Keratinocyte (primary cell): ENCODE measurements at regions not wholly inside any gene's neighbourhood (a gene's known extent, or its start where the extent isn't known, plus 50 kb on each side); places are given as distances from the start of the nearest gene placed in this dataset.

Experiments
- EZH2 ChIP-seq: IDR thresholded peaks from one replicate; pipeline ENCODE4 v1.6.1; 2012; ENCODE audit warnings: inconsistent platforms, mild to moderate bottlenecking, low read length, moderate library complexity
- TF ChIP-seq, protein P1 (sequence below), 3 experiments: IDR thresholded peaks in 1 of 3; conservative IDR thresholded peaks in 1 of 3; optimal IDR thresholded peaks in 1 of 3; 2 replicates in 2 of 3; 3 replicates in 1 of 3; pipeline versions ENCODE3 to v1.5.1; 2011; ENCODE audit warnings: low read length in 3 of 3, mild to moderate bottlenecking in 3 of 3, moderate library complexity in 2 of 3, control low read depth in 1 of 3, inconsistent platforms in 1 of 3; ENCODE audit not compliant: insufficient read depth in 2 of 3; ENCODE audit errors: extremely low read depth in 1 of 3

DNA sequence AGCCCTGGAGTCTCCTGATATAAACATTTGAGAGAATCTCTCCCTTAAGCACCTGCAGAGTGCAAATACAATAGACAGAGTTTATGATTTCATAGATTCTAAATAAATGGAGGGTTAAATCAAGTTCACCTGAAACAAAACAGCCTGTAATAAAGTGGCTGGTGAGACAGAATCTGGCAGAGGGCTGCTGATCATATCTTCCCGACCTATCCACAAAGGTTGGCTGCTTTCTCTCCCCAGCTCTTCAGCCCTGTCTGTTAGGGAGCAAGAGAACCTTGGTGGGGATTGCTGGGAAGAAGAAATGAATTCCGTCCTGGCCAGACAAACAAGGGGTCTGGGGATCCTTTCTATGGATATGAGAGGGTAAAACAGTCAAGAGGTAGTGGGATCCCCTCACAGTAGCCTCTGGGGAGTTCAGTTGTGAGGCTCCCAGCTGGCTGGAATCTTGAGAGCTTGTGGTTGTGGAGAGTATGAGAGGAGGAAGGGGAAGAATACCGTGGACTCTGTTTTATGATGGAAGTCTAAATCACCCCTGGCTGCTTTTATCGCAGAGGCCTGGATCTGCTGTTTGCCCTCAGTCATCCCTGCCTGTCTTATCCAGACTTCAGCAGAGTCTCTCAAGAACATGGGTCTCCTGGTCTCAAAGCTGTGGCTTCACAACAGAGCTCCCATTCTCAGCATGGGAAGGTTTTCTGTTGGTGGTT lies 451.3 kb downstream of the NTRK3 start:
- TF ChIP-seq, protein P1, sequence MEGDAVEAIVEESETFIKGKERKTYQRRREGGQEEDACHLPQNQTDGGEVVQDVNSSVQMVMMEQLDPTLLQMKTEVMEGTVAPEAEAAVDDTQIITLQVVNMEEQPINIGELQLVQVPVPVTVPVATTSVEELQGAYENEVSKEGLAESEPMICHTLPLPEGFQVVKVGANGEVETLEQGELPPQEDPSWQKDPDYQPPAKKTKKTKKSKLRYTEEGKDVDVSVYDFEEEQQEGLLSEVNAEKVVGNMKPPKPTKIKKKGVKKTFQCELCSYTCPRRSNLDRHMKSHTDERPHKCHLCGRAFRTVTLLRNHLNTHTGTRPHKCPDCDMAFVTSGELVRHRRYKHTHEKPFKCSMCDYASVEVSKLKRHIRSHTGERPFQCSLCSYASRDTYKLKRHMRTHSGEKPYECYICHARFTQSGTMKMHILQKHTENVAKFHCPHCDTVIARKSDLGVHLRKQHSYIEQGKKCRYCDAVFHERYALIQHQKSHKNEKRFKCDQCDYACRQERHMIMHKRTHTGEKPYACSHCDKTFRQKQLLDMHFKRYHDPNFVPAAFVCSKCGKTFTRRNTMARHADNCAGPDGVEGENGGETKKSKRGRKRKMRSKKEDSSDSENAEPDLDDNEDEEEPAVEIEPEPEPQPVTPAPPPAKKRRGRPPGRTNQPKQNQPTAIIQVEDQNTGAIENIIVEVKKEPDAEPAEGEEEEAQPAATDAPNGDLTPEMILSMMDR (optimal IDR thresholded peaks at IDR 0.05 in 1 of 3, IDR thresholded peaks at IDR 0.05 in 1 of 3, conservative IDR thresholded peaks at IDR 0.05 in 1 of 3; ENCODE audit: extremely low read depth in 1 of 3, insufficient read depth in 2 of 3, low read length in 3 of 3) = no peak
- TF ChIP-seq EZH2 = no peak
